ENCODE measurements at regions not wholly inside any gene's neighbourhood (a gene's known extent, or its start where the extent isn't known, plus 50 kb on each side); places are given as distances from the start of the nearest gene placed in this dataset.

DNA sequence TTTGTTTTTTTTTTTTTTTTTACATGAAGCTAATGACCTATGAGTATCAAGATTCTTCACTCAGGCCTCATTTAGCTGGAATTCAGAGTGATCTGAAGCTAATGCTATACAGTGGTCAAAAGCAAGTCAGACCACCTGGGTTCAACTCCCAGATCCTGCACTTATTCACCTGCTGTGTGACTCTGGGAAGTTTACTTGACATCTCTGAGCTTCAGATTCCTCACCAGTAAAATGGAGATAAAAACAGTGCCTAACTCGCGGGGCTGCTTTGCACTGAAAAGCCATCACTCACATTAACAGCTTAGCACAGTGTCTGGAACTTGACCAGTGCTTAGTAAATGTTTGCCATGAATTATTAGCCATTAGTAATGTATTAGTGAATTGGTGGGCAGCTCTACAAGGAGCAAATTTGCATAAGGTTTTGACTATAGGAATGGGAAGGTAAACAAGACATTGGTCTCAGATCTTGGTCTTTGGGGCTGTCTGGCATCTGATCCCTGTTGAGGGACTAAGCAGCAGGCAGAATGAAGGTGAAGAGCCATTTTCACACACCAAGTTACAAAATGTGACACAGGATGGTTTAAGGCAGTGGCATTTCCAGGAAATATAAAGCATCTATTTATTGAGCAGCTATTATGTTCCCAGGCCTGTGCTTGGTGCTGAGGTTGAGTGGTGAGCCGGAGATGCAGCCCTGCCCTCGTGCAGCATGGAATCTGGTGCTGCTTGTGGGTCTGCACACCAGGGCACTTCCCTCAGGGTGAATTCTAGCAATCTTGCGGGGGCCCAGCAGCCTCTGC lies 291.3 kb downstream of the RRAGC start:
- Histone ChIP-seq H2AFZ (ENCODE audit: low read length) (no peak overlapping the region), H4K8ac (replicated peaks; ENCODE audit: insufficient read length, low read depth, low read length) (no peak overlapping the region), H4K5ac (ENCODE audit: insufficient read length, low read depth, low read length) (no peak overlapping the region), H4K91ac (ENCODE audit: insufficient read length, low read depth, low read length) (no peak overlapping the region), H2BK20ac (ENCODE audit: low read depth, low read length, poor library complexity, severe bottlenecking) (no peak overlapping the region), H3K9me3 (ENCODE audit: control insufficient read depth, low read depth, low read length) (no peaks in the 10 kb centered on the region), H2BK15ac (ENCODE audit: low read depth, low read length) (no peak overlapping the region), H3K79me1 (ENCODE audit: insufficient read depth, low read depth, low read length, poor library complexity, severe bottlenecking) (no peaks in the 10 kb centered on the region), H3K27me3 (ENCODE audit: insufficient read depth, low read length) (no peaks in the 10 kb centered on the region), H2AK5ac (ENCODE audit: insufficient read length, low read length) (no peak overlapping the region), H3T11ph (ENCODE audit: low read length) (no peak overlapping the region), H3K4me1 (ENCODE audit: insufficient read depth, low read length) (no peaks in the 10 kb centered on the region), H3K4me2 (ENCODE audit: insufficient read depth, insufficient read length, low read length) (no peak overlapping the region), H3K23ac (ENCODE audit: insufficient read length, low read depth, low read length) (no peak overlapping the region), H2BK120ac (ENCODE audit: low read depth, low read length, poor library complexity, severe bottlenecking) (no peak overlapping the region), H3K18ac (ENCODE audit: insufficient read length, low read depth, low read length) (no peak overlapping the region), H3K14ac (ENCODE audit: insufficient read depth, low read length) (no peak overlapping the region), H2BK12ac (ENCODE audit: insufficient read length, low read depth, low read length) (no peak overlapping the region), H2BK5ac (ENCODE audit: insufficient read length, low read length) (no peak overlapping the region), H3K9ac (ENCODE audit: extremely low read depth, insufficient read length, low read length) (no peak overlapping the region), H3K56ac (ENCODE audit: insufficient read length, low read depth, low read length) (no peak overlapping the region), H4K20me1 (ENCODE audit: control insufficient read depth, insufficient read depth, insufficient read length) (no peaks in the 10 kb centered on the region), H3K4ac (ENCODE audit: low read depth, low read length) (no peak overlapping the region), H3K27ac (ENCODE audit: insufficient read length, low read depth, low read length) (no peak overlapping the region), H3K23me2 (ENCODE audit: insufficient read length, low read depth, low read length, poor library complexity, severe bottlenecking) (no peaks in the 10 kb centered on the region), H3K79me2 (ENCODE audit: insufficient read depth, low read length) (no peaks in the 10 kb centered on the region)
- DNase-seq: no peak
- H3K27me3 Mint-ChIP-seq (ENCODE audit: low read depth): peaks cover 4% of the 10 kb centered on the region
- H3K9me3 Mint-ChIP-seq: no peaks in the 10 kb centered on the region
- no peak overlapping the region for H3K4me3 Mint-ChIP-seq
- WGBS (ENCODE audit: extremely low coverage, insufficient read length, low lambda C conversion rate): no CpG with 5 or more reads among the region's 5 CpGs
- H3K4me1 Mint-ChIP-seq: peaks cover 0 to 7% of the 10 kb centered on the region in 2 experiments; a peak in 2 of 4 replicates
- TF ChIP-seq, protein P1, sequence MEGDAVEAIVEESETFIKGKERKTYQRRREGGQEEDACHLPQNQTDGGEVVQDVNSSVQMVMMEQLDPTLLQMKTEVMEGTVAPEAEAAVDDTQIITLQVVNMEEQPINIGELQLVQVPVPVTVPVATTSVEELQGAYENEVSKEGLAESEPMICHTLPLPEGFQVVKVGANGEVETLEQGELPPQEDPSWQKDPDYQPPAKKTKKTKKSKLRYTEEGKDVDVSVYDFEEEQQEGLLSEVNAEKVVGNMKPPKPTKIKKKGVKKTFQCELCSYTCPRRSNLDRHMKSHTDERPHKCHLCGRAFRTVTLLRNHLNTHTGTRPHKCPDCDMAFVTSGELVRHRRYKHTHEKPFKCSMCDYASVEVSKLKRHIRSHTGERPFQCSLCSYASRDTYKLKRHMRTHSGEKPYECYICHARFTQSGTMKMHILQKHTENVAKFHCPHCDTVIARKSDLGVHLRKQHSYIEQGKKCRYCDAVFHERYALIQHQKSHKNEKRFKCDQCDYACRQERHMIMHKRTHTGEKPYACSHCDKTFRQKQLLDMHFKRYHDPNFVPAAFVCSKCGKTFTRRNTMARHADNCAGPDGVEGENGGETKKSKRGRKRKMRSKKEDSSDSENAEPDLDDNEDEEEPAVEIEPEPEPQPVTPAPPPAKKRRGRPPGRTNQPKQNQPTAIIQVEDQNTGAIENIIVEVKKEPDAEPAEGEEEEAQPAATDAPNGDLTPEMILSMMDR (conservative IDR thresholded peaks at IDR 0.05): no peak
- no peak overlapping the region for H3K27ac Mint-ChIP-seq
- H3K36me3 Mint-ChIP-seq (ENCODE audit: insufficient read depth in 1 of 3, low read depth in 3 of 3): no peaks in the 10 kb centered on the region

Data from H9 (cell line).